ENCODE measurements at regions not wholly inside any gene's neighbourhood (a gene's known extent, or its start where the extent isn't known, plus 50 kb on each side); places are given as distances from the start of the nearest gene placed in this dataset.

- TF ChIP-seq, protein P1, sequence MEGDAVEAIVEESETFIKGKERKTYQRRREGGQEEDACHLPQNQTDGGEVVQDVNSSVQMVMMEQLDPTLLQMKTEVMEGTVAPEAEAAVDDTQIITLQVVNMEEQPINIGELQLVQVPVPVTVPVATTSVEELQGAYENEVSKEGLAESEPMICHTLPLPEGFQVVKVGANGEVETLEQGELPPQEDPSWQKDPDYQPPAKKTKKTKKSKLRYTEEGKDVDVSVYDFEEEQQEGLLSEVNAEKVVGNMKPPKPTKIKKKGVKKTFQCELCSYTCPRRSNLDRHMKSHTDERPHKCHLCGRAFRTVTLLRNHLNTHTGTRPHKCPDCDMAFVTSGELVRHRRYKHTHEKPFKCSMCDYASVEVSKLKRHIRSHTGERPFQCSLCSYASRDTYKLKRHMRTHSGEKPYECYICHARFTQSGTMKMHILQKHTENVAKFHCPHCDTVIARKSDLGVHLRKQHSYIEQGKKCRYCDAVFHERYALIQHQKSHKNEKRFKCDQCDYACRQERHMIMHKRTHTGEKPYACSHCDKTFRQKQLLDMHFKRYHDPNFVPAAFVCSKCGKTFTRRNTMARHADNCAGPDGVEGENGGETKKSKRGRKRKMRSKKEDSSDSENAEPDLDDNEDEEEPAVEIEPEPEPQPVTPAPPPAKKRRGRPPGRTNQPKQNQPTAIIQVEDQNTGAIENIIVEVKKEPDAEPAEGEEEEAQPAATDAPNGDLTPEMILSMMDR (conservative IDR thresholded peaks at IDR 0.05; ENCODE audit: low read depth, low read length), result no peak
- TF ChIP-seq CEBPB (IDR thresholded peaks at IDR 0.05; ENCODE audit: low read depth, low read length) (no peak), RCOR1 (IDR thresholded peaks at IDR 0.05; ENCODE audit: insufficient replicate concordance, low read length) (no peak), POLR2A (IDR thresholded peaks at IDR 0.05; ENCODE audit: low read depth, low read length) (no peak), BHLHE40 (IDR thresholded peaks at IDR 0.05; ENCODE audit: low read depth, low read length) (no peak), RAD21 (IDR thresholded peaks at IDR 0.05; ENCODE audit: low read length) (no peak), MAFK (IDR thresholded peaks at IDR 0.05; ENCODE audit: low read depth, low read length) (no peak), FOS (IDR thresholded peaks at IDR 0.05; ENCODE audit: low read depth, low read length) (no peak)
Observed at GRCh38 chr9:84145031-84145430, 164.4 kb downstream of the RMI1 start.
